ENCODE measurements at regions not wholly inside any gene's neighbourhood (a gene's known extent, or its start where the extent isn't known, plus 50 kb on each side); places are given as distances from the start of the nearest gene placed in this dataset.

DNA sequence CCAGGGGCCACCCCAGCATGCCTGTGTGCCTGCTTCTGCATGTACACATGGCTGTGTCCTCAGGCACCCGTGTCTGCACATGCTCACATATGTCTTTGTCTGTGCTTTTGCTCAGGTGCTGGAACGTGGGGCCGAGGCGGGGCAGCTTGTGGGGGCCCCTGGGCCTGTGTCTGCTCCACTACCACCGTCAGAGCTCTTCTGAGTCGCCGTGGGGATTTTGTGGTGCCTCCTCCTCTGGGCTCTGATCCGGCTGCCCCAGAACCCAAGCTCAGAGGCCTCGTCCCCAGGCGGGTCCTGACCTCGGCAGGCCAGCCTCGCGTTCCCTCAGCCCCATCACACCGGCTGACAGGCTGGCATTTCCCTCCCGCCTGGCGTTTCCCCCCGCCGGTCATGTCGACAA, 104.6 kb upstream of the ACTRT2 start:
- 63 to 73% (median 63%) methylated on average over 9 to 19 of the region's 19 CpGs for WGBS, 4 donors
- intact Hi-C loops (cut with DNase I) = no loop called here
- Histone ChIP-seq H3K27ac (no peak overlapping the region), H3K36me3 (replicated peaks in 1 of 2) (no peaks in the 10 kb centered on the region), H3K4me1 (replicated peaks in 1 of 2) (no peaks in the 10 kb centered on the region), H3K9me3 (replicated peaks in 1 of 3) (no peaks in the 10 kb centered on the region), H3K27me3 (no peaks in the 10 kb centered on the region), H3K4me3 (no peak overlapping the region)
- no peak for TF ChIP-seq POLR2A (IDR thresholded peaks at IDR 0.05)
- TF ChIP-seq, protein P1, sequence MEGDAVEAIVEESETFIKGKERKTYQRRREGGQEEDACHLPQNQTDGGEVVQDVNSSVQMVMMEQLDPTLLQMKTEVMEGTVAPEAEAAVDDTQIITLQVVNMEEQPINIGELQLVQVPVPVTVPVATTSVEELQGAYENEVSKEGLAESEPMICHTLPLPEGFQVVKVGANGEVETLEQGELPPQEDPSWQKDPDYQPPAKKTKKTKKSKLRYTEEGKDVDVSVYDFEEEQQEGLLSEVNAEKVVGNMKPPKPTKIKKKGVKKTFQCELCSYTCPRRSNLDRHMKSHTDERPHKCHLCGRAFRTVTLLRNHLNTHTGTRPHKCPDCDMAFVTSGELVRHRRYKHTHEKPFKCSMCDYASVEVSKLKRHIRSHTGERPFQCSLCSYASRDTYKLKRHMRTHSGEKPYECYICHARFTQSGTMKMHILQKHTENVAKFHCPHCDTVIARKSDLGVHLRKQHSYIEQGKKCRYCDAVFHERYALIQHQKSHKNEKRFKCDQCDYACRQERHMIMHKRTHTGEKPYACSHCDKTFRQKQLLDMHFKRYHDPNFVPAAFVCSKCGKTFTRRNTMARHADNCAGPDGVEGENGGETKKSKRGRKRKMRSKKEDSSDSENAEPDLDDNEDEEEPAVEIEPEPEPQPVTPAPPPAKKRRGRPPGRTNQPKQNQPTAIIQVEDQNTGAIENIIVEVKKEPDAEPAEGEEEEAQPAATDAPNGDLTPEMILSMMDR (IDR thresholded peaks at IDR 0.05) = no peak
- DNase-seq = no peak

DNA sequence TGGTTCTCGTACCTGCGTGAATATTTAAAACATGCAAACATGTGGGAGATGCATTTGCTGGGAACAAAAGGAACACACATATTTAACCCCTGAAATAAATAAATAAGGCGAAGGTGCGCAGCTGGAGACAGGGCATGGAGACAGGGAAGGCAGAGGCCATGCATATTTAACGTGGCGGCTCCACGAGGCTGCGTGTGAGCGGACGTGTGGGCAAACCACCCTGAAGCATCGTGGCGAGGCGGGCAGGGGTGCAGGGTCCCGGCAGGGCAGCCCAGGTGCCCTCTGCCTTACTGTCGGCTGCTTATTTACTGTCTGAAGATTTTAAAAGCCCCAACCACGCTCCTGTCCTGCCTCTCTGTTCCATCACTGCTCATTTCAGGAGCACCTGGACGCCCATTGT, 104.0 kb upstream of the ACTRT2 start:
- no peak for DNase-seq
- 79 to 86% (median 82%) methylated on average over 17 of the region's 17 CpGs for WGBS, 4 donors
- no peaks in the 10 kb centered on the region for H3K4me1 ChIP-seq (replicated peaks in 1 of 2)
- intact Hi-C loops (cut with DNase I) = no loop called here
- no peaks in the 10 kb centered on the region for H3K9me3 ChIP-seq (replicated peaks in 1 of 3)
- no peaks in the 10 kb centered on the region for H3K27me3 ChIP-seq
- H3K27ac ChIP-seq = no peak overlapping the region
- no peak overlapping the region for H3K4me3 ChIP-seq
- H3K36me3 ChIP-seq (replicated peaks in 1 of 2) = no peaks in the 10 kb centered on the region
- no peak for TF ChIP-seq POLR2A (IDR thresholded peaks at IDR 0.05)
- TF ChIP-seq, protein P1 (IDR thresholded peaks at IDR 0.05) = no peak

DNA sequence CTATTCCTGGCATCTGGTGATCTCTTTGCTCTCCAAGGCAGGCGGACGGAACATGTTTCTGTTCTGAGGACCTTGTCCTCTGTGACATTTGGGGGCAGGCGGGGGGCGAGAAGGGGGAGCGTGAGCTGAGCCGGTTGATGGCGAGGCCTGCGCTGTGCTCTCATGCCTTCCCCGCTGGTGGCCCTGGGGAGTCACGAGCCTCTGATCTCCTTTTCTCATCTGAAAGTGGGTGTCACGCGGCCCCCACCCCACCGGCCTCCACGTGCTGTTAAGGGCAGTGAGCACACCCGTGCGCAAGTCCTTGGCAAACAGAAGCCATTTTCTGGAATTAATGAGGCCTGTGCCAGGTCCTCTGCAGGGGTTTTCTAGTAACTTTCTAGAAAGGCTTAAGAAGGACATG, 102.8 kb upstream of the ACTRT2 start:
- 80 to 90% (median 90%) methylated on average over 15 to 16 of the region's 16 CpGs for WGBS, 4 donors

DNA sequence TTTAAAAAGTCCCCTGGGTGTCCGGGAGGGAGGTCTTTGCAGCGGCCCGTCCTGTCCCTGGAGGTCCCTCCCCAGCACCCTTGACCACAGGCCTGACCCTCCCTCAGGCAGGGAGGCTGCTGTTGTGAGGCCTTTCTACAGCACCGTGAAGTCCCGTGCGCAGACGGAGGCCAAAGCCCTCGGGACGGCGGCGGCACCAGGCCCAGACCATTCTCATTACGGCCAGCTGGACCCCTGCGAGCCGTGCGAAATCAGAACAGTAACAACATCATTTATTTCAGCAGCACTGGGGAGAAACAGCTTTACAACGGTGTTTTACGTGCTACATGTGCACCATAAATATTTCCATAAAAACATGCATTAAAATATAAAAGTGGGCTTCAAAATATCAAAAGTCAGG, 101.4 kb upstream of the ACTRT2 start:
- Histone ChIP-seq H3K27ac (no peak overlapping the region), H3K9me3 (replicated peaks in 1 of 3) (no peaks in the 10 kb centered on the region), H3K27me3 (peaks cover 3% of the 10 kb centered on the region), H3K36me3 (replicated peaks in 1 of 2) (no peaks in the 10 kb centered on the region), H3K4me3 (no peak overlapping the region), H3K4me1 (replicated peaks in 1 of 2) (no peaks in the 10 kb centered on the region)
- intact Hi-C loops (cut with DNase I) = no loop called here
- TF ChIP-seq, protein P1 (IDR thresholded peaks at IDR 0.05) = no peak
- no peak for TF ChIP-seq POLR2A (IDR thresholded peaks at IDR 0.05)
- no peak for DNase-seq
- WGBS, 4 donors = 79 to 88% (median 84%) methylated on average over 12 to 17 of the region's 17 CpGs

More for the DNA sequence above, 102.8 kb upstream of the ACTRT2 start:
- intact Hi-C loops (cut with DNase I) = no loop called here
- DNase-seq = no peak
- no peaks in the 10 kb centered on the region for H3K36me3 ChIP-seq (replicated peaks in 1 of 2)
- no peak overlapping the region for H3K4me3 ChIP-seq
- H3K27me3 ChIP-seq = peaks cover 3% of the 10 kb centered on the region
- H3K27ac ChIP-seq = no peak overlapping the region
- no peaks in the 10 kb centered on the region for H3K9me3 ChIP-seq (replicated peaks in 1 of 3)
- H3K4me1 ChIP-seq (replicated peaks in 1 of 2) = no peaks in the 10 kb centered on the region
- TF ChIP-seq, protein P1 (IDR thresholded peaks at IDR 0.05) = no peak
- no peak for TF ChIP-seq POLR2A (IDR thresholded peaks at IDR 0.05)

Data from adrenal gland (tissue), 9 donors.